ENCODE measurements at regions not wholly inside any gene's neighbourhood (a gene's known extent, or its start where the extent isn't known, plus 50 kb on each side); places are given as distances from the start of the nearest gene placed in this dataset.

DNA sequence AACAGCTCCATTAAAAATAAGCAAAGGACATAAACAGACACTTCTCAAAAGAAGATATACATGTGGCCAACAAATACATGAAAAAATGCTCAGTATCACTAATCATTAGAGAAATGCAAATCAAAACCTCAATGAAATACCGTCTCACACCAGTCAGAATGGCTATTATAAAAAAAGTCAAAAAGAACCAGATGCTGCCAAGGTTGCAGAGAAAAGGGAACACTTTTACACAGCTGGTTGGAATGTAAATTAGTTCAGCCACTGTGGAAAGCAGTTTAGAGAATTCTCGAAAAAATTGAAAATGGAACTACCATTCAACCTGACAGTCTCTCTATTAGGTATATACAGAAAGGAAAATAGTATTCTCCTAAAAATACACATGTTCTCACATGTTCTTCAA lies 102.4 kb upstream of the FIBIN start:
- no peaks in the 10 kb centered on the region for H3K27me3 ChIP-seq (ENCODE audit: insufficient read depth, insufficient read length)
- H3K9ac ChIP-seq (ENCODE audit: insufficient read length, low read depth) = no peak overlapping the region
- DNase-seq (ENCODE audit: low read depth, low spot score) = no peak
- H3K4me3 ChIP-seq (ENCODE audit: insufficient read length, low read depth) = no peak overlapping the region
- no peak for TF ChIP-seq ZNF274 (IDR thresholded peaks at IDR 0.05; ENCODE audit: low read depth, low read length)
- TF ChIP-seq YY1 (IDR thresholded peaks at IDR 0.05; ENCODE audit: insufficient read depth, insufficient read length) = no peak
- TF ChIP-seq SUZ12 (IDR thresholded peaks at IDR 0.05; ENCODE audit: extremely low read depth, insufficient read depth, insufficient read length) = no peak
- no peaks in the 10 kb centered on the region for H3K4me1 ChIP-seq (ENCODE audit: insufficient read depth, insufficient read length)
- no peaks in the 10 kb centered on the region for H3K36me3 ChIP-seq (ENCODE audit: insufficient read depth, insufficient read length, low read length)
- no peaks in the 10 kb centered on the region; the same call in 1 of the 2 replicates for H3K9me3 ChIP-seq (ENCODE audit: insufficient read depth, low read length)

DNA sequence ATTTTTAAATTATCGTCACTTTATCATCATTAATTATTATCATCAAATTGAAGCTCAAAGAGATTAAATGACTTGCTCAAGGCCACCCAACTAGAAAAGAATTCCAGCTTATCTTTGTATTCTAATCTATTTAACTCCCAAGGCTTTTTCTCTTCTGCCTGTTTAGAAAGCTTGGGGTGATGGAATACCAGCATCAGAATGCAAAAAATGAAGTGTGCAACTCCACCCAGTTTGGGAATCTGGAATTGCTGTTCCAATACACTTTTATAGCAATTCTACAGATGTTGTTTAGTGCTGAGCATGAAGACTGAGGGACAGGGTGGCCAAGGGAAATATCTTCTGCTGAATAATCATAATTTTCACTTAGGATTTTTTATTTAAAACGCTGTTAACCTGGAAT lies 97.2 kb upstream of the FIBIN start:
- no peaks in the 10 kb centered on the region for H3K36me3 ChIP-seq (ENCODE audit: insufficient read depth, insufficient read length, low read length)

DNA sequence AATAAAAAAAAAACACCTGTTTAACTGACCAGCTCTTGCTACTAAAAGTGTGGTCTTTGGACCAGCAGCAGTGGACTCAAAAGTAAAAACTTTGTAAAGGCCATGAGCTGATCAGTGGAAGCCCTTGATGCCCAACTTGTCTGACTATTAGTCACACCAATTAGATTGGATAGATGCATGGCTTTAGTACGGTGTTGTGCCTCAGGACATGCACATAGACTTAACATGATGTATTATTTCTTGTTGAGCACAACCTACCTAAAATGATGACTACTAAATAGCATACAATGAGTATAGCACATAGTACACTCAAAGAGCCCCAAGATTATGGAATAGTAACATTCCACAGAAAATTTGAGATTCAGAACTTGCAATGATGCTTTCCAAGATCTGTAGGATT lies 95.1 kb upstream of the FIBIN start:
- Histone ChIP-seq H3K27me3 (ENCODE audit: insufficient read depth, insufficient read length) (no peaks in the 10 kb centered on the region), H3K9ac (ENCODE audit: insufficient read length, low read depth) (no peak overlapping the region), H3K36me3 (ENCODE audit: insufficient read depth, insufficient read length, low read length) (no peaks in the 10 kb centered on the region), H3K4me3 (ENCODE audit: insufficient read length, low read depth) (no peak overlapping the region), H3K9me3 (ENCODE audit: insufficient read depth, low read length) (no peaks in the 10 kb centered on the region; the same call in 1 of the 2 replicates), H3K4me1 (ENCODE audit: insufficient read depth, insufficient read length) (no peaks in the 10 kb centered on the region)
- TF ChIP-seq SUZ12 (IDR thresholded peaks at IDR 0.05; ENCODE audit: extremely low read depth, insufficient read depth, insufficient read length) (no peak), YY1 (IDR thresholded peaks at IDR 0.05; ENCODE audit: insufficient read depth, insufficient read length) (no peak)
- DNase-seq (ENCODE audit: low read depth, low spot score) = no peak

More for the DNA sequence above, 97.2 kb upstream of the FIBIN start:
- H3K27me3 ChIP-seq (ENCODE audit: insufficient read depth, insufficient read length) = no peaks in the 10 kb centered on the region
- no peak for TF ChIP-seq ZNF274 (IDR thresholded peaks at IDR 0.05; ENCODE audit: low read depth, low read length)
- no peak for TF ChIP-seq YY1 (IDR thresholded peaks at IDR 0.05; ENCODE audit: insufficient read depth, insufficient read length)
- no peak for TF ChIP-seq SUZ12 (IDR thresholded peaks at IDR 0.05; ENCODE audit: extremely low read depth, insufficient read depth, insufficient read length)
- no peaks in the 10 kb centered on the region for H3K4me1 ChIP-seq (ENCODE audit: insufficient read depth, insufficient read length)
- H3K9me3 ChIP-seq (ENCODE audit: insufficient read depth, low read length) = no peaks in the 10 kb centered on the region; the same call in 1 of the 2 replicates
- DNase-seq (ENCODE audit: low read depth, low spot score) = no peak
- H3K4me3 ChIP-seq (ENCODE audit: insufficient read length, low read depth) = no peak overlapping the region
- no peak overlapping the region for H3K9ac ChIP-seq (ENCODE audit: insufficient read length, low read depth)

DNA sequence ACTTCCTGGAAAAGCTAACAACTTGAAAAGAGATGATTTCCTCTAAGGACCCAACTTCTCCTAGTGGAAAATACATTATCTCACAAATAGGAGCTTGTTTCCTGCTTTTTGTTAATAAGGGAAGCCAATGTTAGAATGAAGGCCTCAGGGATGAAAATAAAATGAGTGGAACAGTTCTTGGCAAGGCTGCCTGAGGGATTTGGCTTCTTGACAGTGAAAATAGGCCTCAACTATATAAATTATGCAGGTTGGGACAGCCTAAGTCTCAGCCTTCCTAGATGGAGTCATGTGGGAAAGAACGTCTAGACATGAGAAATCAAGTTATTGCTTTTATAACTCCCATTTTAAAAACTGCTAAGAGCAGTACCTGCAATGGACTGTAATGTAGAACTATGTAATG lies 92.8 kb upstream of the FIBIN start:
- no peaks in the 10 kb centered on the region for H3K9me3 ChIP-seq (ENCODE audit: insufficient read depth, low read length)
- H3K4me1 ChIP-seq (ENCODE audit: insufficient read depth, insufficient read length) = no peaks in the 10 kb centered on the region
- TF ChIP-seq YY1 (IDR thresholded peaks at IDR 0.05; ENCODE audit: insufficient read depth, insufficient read length) (no peak), SUZ12 (IDR thresholded peaks at IDR 0.05; ENCODE audit: extremely low read depth, insufficient read depth, insufficient read length) (no peak), ZNF274 (IDR thresholded peaks at IDR 0.05; ENCODE audit: low read depth, low read length) (no peak)
- H3K4me3 ChIP-seq (ENCODE audit: insufficient read length, low read depth) = no peak overlapping the region
- H3K27me3 ChIP-seq (ENCODE audit: insufficient read depth, insufficient read length) = no peaks in the 10 kb centered on the region
- DNase-seq (ENCODE audit: low read depth, low spot score) = no peak
- H3K36me3 ChIP-seq (ENCODE audit: insufficient read depth, insufficient read length, low read length) = no peaks in the 10 kb centered on the region
- H3K9ac ChIP-seq (ENCODE audit: insufficient read length, low read depth) = no peak overlapping the region

DNA sequence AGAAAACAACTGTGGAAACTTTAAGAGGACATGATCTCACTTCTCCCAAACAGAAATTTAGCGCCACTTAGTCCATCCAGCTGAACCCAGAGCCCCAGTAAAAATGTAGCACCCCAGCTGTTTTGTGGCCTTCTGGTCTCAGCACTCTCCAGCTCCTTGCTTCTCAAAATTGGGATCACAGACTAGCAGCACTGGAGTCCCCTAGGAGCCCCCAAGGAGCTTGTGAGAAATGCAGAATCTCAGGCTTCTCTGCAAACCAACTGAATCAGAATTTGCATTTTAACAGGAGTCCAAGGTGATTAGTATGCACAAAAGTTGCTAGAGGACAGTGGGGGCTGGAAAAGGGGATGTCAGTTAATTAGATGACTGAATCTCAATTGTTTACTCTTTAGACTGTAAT lies 89.8 kb upstream of the FIBIN start:
- no peak for DNase-seq (ENCODE audit: low read depth, low spot score)
- H3K9ac ChIP-seq (ENCODE audit: insufficient read length, low read depth) = no peak overlapping the region
- no peak overlapping the region for H3K4me3 ChIP-seq (ENCODE audit: insufficient read length, low read depth)
- no peaks in the 10 kb centered on the region for H3K9me3 ChIP-seq (ENCODE audit: insufficient read depth, low read length)
- H3K4me1 ChIP-seq (ENCODE audit: insufficient read depth, insufficient read length) = no peaks in the 10 kb centered on the region
- no peak for TF ChIP-seq SUZ12 (IDR thresholded peaks at IDR 0.05; ENCODE audit: extremely low read depth, insufficient read depth, insufficient read length)
- TF ChIP-seq YY1 (IDR thresholded peaks at IDR 0.05; ENCODE audit: insufficient read depth, insufficient read length) = no peak
- no peak for TF ChIP-seq ZNF274 (IDR thresholded peaks at IDR 0.05; ENCODE audit: low read depth, low read length)
- H3K36me3 ChIP-seq (ENCODE audit: insufficient read depth, insufficient read length, low read length) = no peaks in the 10 kb centered on the region
- no peaks in the 10 kb centered on the region for H3K27me3 ChIP-seq (ENCODE audit: insufficient read depth, insufficient read length)

DNA sequence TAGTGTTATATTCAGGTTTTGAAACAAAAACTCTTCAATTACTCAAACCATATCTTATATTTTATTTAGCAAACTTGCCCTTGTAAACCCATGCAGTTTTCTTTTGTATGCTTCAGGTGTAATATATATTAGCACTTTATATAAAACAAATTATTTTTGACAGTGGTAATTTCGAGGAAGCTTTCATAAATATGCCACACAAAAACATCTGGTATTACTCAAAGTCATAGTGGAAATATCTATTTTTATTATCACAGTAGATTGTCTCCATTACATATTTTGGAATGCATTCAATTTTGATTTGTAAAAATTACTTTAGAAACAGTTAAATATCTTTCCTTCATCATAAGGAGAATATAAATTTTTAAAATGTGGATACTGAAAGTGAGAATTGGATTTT lies 89.1 kb upstream of the FIBIN start:
- no peaks in the 10 kb centered on the region for H3K4me1 ChIP-seq (ENCODE audit: insufficient read depth, insufficient read length)
- no peak for DNase-seq (ENCODE audit: low read depth, low spot score)
- TF ChIP-seq ZNF274 (IDR thresholded peaks at IDR 0.05; ENCODE audit: low read depth, low read length) = no peak
- TF ChIP-seq YY1 (IDR thresholded peaks at IDR 0.05; ENCODE audit: insufficient read depth, insufficient read length) = no peak
- no peak for TF ChIP-seq SUZ12 (IDR thresholded peaks at IDR 0.05; ENCODE audit: extremely low read depth, insufficient read depth, insufficient read length)
- no peak overlapping the region for H3K4me3 ChIP-seq (ENCODE audit: insufficient read length, low read depth)
- no peak overlapping the region for H3K9ac ChIP-seq (ENCODE audit: insufficient read length, low read depth)
- H3K27me3 ChIP-seq (ENCODE audit: insufficient read depth, insufficient read length) = no peaks in the 10 kb centered on the region
- H3K9me3 ChIP-seq (ENCODE audit: insufficient read depth, low read length) = no peaks in the 10 kb centered on the region
- H3K36me3 ChIP-seq (ENCODE audit: insufficient read depth, insufficient read length, low read length) = no peaks in the 10 kb centered on the region

DNA sequence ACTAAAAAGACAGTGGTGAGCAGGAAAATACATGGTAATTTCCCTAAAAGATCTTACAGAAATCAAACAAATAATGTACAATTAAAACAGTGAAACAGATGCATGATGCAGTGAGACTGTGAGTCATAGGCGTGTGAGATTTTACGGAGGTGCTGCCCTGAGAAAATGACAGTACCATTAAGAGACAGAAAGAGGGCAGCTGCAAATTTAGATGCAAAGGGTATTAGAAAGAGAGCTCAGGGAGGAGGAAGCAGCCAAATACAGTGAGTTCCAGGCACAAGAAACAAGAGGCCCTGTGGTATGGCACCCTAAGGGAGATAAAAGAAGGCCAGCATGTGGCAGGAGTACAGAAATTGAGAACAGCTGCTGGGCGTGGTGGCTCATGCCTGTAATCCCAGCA lies 88.5 kb upstream of the FIBIN start:
- no peak overlapping the region for H3K4me3 ChIP-seq (ENCODE audit: insufficient read length, low read depth)
- no peak for DNase-seq (ENCODE audit: low read depth, low spot score)
- TF ChIP-seq SUZ12 (IDR thresholded peaks at IDR 0.05; ENCODE audit: extremely low read depth, insufficient read depth, insufficient read length) (no peak), ZNF274 (IDR thresholded peaks at IDR 0.05; ENCODE audit: low read depth, low read length) (no peak), YY1 (IDR thresholded peaks at IDR 0.05; ENCODE audit: insufficient read depth, insufficient read length) (no peak)
- H3K9me3 ChIP-seq (ENCODE audit: insufficient read depth, low read length) = no peaks in the 10 kb centered on the region
- H3K27me3 ChIP-seq (ENCODE audit: insufficient read depth, insufficient read length) = no peaks in the 10 kb centered on the region
- H3K36me3 ChIP-seq (ENCODE audit: insufficient read depth, insufficient read length, low read length) = no peaks in the 10 kb centered on the region
- H3K9ac ChIP-seq (ENCODE audit: insufficient read length, low read depth) = no peak overlapping the region
- H3K4me1 ChIP-seq (ENCODE audit: insufficient read depth, insufficient read length) = no peaks in the 10 kb centered on the region

DNA sequence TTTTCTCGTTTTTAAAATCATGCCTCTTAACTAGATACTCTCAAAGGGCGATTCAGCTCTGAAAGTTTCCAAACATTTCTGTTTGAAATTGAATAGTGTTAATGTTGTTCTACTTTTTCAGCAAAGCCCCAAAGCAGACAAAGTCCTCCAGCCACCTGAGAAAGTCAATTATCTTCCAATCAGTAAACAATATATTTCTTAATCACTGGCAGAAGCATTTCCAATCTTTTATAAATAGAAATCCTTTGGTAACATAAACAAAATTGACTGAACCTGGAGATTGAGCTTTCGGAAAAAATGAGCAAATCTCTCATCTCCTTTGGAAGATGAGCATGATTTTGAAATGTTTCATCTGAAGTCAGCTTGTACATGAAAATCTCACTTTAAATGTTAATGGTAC lies 84.4 kb upstream of the FIBIN start:
- TF ChIP-seq ZNF274 (IDR thresholded peaks at IDR 0.05; ENCODE audit: low read depth, low read length) = no peak
- TF ChIP-seq YY1 (IDR thresholded peaks at IDR 0.05; ENCODE audit: insufficient read depth, insufficient read length) = no peak
- no peak for TF ChIP-seq SUZ12 (IDR thresholded peaks at IDR 0.05; ENCODE audit: extremely low read depth, insufficient read depth, insufficient read length)
- Histone ChIP-seq H3K9ac (ENCODE audit: insufficient read length, low read depth) (no peak overlapping the region), H3K4me1 (ENCODE audit: insufficient read depth, insufficient read length) (no peaks in the 10 kb centered on the region), H3K4me3 (ENCODE audit: insufficient read length, low read depth) (no peak overlapping the region), H3K9me3 (ENCODE audit: insufficient read depth, low read length) (no peaks in the 10 kb centered on the region), H3K36me3 (ENCODE audit: insufficient read depth, insufficient read length, low read length) (no peaks in the 10 kb centered on the region), H3K27me3 (ENCODE audit: insufficient read depth, insufficient read length) (no peaks in the 10 kb centered on the region)
- no peak for DNase-seq (ENCODE audit: low read depth, low spot score)

All from NT2/D1 (cell line).